ENCODE measurements at regions not wholly inside any gene's neighbourhood (a gene's known extent, or its start where the extent isn't known, plus 50 kb on each side); places are given as distances from the start of the nearest gene placed in this dataset.
"Not testable (repeated sequence)": the region's sequence is repeated elsewhere in the genome, so short reads cannot be mapped to it uniquely, and the experiment has no call there.

- DNase-seq (ENCODE audit: low spot score), result no peak
- no peak for TF ChIP-seq CTCF (IDR thresholded peaks at IDR 0.05)
- Histone ChIP-seq H3K27ac (no peak overlapping the region), H3K4me3 (no peak overlapping the region)
Observed at GRCh38 chr1:200265104-200265503, 144.7 kb downstream of the ZNF281 start.

DNA sequence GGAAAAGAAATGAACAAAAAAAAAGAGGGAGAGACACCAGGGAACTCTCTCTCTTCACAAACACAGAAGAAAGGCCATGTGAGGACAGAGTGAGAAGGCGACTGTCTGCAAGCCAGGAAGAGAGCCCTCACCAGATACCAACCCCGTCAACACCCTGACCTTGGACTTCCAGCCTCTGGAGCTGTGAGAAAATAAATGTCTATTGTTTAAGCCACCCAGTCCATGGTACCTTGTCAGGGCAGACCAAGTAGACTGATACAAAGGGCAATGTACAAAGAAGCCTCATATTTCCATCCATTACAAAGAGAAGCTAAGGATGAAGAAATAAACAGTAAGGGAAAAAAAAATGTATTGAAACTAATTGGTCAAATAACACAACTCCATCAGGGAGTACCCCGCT lies 146.6 kb downstream of the ZNF281 start:
- no peak for DNase-seq (ENCODE audit: low spot score)
- H3K4me3 ChIP-seq, result no peak overlapping the region
- H3K27ac ChIP-seq, result no peak overlapping the region
- TF ChIP-seq CTCF (IDR thresholded peaks at IDR 0.05), result no peak

DNA sequence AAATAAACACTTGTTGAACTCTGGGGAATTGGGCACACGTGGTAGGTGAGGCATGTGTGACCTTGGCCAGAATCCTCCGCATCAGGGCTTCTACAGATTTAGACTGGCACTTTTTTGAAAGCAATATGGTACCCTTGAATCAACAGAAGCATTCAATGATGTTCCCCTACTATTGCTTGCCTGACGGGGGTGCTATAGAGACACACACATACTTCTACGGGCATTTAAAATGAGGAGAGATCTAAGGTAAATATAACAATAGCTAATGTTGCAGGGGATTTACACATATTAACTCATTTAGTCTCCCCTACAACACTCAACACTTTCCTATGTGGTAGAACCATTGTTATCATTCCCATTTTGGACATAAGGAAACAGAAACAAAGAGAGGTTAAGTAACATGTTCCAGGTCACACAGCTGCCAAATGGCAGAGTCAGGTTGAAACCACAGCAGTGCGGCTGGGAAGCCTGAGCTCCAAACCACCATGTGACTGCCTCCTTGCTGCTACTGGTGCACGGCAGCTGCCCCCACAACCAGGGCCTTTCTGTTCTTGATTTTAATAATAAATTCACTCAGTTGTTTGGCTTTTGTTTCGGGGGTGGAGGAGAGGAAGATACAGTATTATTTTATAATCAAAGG lies 147.4 kb downstream of the ZNF281 start:
- DNase-seq (ENCODE audit: low spot score), result no peak
- TF ChIP-seq CTCF (IDR thresholded peaks at IDR 0.05), result no peak
- no peak overlapping the region for H3K27ac ChIP-seq

DNA sequence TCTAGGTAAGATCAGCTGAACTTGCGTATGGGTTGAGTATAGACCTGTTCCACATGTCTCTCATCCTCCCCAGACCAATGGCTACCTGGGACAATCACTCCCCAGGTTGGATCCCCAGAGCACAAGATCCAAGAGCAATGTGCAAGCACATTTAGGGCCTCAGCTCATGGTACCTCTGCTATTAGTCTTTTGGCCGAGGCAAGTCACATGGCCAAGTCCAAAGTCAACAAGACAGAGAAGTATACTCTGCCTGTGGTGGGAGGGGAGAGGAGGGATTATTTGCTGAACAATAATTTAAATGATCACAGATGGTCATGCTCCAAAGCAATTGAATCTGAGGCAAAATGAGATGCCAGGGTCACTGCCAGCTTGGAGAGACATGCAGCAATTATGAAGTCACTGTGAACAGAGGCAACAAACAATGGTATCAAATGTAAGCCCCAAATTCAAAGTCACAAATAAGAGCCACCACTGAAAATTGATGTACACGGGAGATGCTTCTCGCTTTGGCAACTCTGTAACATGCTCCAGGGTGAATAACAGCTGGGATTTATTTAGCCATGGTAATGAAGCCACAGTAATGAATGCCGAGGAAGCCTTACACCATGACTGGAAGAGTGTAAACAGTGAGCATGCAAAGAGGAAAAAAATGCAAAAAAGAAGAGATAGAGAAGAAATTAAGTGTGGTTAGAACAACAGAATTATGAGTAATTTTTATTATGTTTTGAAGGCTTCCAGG lies 149.1 kb downstream of the ZNF281 start:
- no peak overlapping the region for H3K27ac ChIP-seq
- TF ChIP-seq CTCF (IDR thresholded peaks at IDR 0.05), result no peak
- DNase-seq (ENCODE audit: low spot score), result no peak
- H3K4me3 ChIP-seq, result no peak overlapping the region

More for the DNA sequence above, 147.4 kb downstream of the ZNF281 start:
- no peak overlapping the region for H3K4me3 ChIP-seq

GRCh38 chr1:200258447-200259375 lies 151.1 kb downstream of the ZNF281 start:
- TF ChIP-seq CTCF (IDR thresholded peaks at IDR 0.05), result no peak
- Histone ChIP-seq H3K27ac (no peak overlapping the region), H3K4me3 (no peak overlapping the region)
- DNase-seq (ENCODE audit: low spot score), result no peak

- Histone ChIP-seq H3K4me3 (no peak overlapping the region), H3K27ac (no peak overlapping the region)
- TF ChIP-seq CTCF (IDR thresholded peaks at IDR 0.05), result no peak
- no peak for DNase-seq (ENCODE audit: low spot score)
Observed at GRCh38 chr1:200257235-200257634, 152.6 kb downstream of the ZNF281 start.

DNA sequence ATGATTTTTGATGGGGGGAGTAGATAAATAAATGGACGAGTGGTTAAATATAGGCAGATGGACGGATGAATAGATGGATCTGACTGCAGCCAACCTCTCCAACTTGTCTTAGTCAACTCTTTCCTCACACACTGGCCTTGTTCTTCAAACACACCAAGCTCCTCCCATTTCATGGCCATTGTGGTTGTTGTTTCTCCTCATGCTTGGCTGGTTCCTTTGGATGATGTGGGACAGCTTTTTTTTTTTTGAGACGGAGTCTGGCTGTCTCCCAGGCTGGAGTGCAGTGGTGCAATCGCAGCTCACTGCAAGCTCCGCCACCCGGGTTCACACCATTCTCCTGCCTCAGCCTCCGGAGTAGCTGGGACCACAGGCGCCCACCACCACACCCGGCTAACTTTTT lies 155.2 kb downstream of the ZNF281 start:
- not testable (repeated sequence) for DNase-seq (ENCODE audit: low spot score); H3K27ac ChIP-seq; H3K4me3 ChIP-seq
